ENCODE measurements at regions not wholly inside any gene's neighbourhood (a gene's known extent, or its start where the extent isn't known, plus 50 kb on each side); places are given as distances from the start of the nearest gene placed in this dataset.

GRCh38 chr3:124121379-124122312 is 129.7 kb upstream of the ROPN1 start:
- no peak overlapping the region for H3K4me3 ChIP-seq (ENCODE audit: low read depth in 1 of 3, low read length in 3 of 3)
- no peak overlapping the region for H3K9ac ChIP-seq (ENCODE audit: low read depth in 1 of 2, low read length in 2 of 2)
- no peaks in the 10 kb centered on the region for H3K27me3 ChIP-seq (ENCODE audit: control insufficient read depth in 4 of 4, insufficient read depth in 4 of 4, low read length in 3 of 4)
- TF ChIP-seq FOXA1 (IDR thresholded peaks at IDR 0.05) (no peak), NR2F2 (IDR thresholded peaks at IDR 0.05) (no peak), YY1 (IDR thresholded peaks at IDR 0.05) (no peak)
- H3K27ac ChIP-seq (ENCODE audit: low read depth in 1 of 2, low read length in 2 of 2): no peak overlapping the region
- H3K9me3 ChIP-seq (ENCODE audit: control insufficient read depth in 4 of 4, low read length in 3 of 4): no peaks in the 10 kb centered on the region
- WGBS: 94% methylated on average over 1 of the region's 1 CpG
- H3K36me3 ChIP-seq (ENCODE audit: control insufficient read depth in 4 of 4, insufficient read depth in 3 of 4, low read depth in 1 of 4, low read length in 3 of 4): no peaks in the 10 kb centered on the region
- DNase-seq (ENCODE audit: low spot score): no peak
- no peaks in the 10 kb centered on the region for H3K4me1 ChIP-seq (ENCODE audit: control insufficient read depth in 4 of 4, insufficient read depth in 4 of 4, low read length in 3 of 4)

GRCh38 chr3:124125315-124125714 is 133.4 kb upstream of the ROPN1 start:
- Histone ChIP-seq H3K27me3 (ENCODE audit: control insufficient read depth in 4 of 4, insufficient read depth in 4 of 4, low read length in 3 of 4) (no peaks in the 10 kb centered on the region), H3K27ac (ENCODE audit: low read depth in 1 of 2, low read length in 2 of 2) (no peak overlapping the region), H3K4me1 (ENCODE audit: control insufficient read depth in 4 of 4, insufficient read depth in 4 of 4, low read length in 3 of 4) (no peaks in the 10 kb centered on the region), H3K36me3 (ENCODE audit: control insufficient read depth in 4 of 4, insufficient read depth in 3 of 4, low read depth in 1 of 4, low read length in 3 of 4) (no peaks in the 10 kb centered on the region), H3K9ac (ENCODE audit: low read depth in 1 of 2, low read length in 2 of 2) (no peak overlapping the region), H3K4me3 (ENCODE audit: low read depth in 1 of 3, low read length in 3 of 3) (no peak overlapping the region), H3K9me3 (ENCODE audit: control insufficient read depth in 4 of 4, low read length in 3 of 4) (no peaks in the 10 kb centered on the region)
- WGBS: 74% methylated on average over 1 of the region's 1 CpG
- DNase-seq (ENCODE audit: low spot score): no peak
- no peak for TF ChIP-seq GABPA (IDR thresholded peaks at IDR 0.05 in 1 of 2, conservative IDR thresholded peaks at IDR 0.05 in 1 of 2)
- no peak for TF ChIP-seq RXRA (IDR thresholded peaks at IDR 0.05)
- TF ChIP-seq ATF3 (IDR thresholded peaks at IDR 0.05): no peak
- no peak for TF ChIP-seq EGR1 (IDR thresholded peaks at IDR 0.05; ENCODE audit: low read depth in 2 of 2)
- no peak for TF ChIP-seq JUND (IDR thresholded peaks at IDR 0.05)
- TF ChIP-seq HNF4G (IDR thresholded peaks at IDR 0.05): no peak
- no peak for TF ChIP-seq ZBTB33 (IDR thresholded peaks at IDR 0.05)
- TF ChIP-seq TAF1 (conservative IDR thresholded peaks at IDR 0.05): no peak
- TF ChIP-seq, protein P1, sequence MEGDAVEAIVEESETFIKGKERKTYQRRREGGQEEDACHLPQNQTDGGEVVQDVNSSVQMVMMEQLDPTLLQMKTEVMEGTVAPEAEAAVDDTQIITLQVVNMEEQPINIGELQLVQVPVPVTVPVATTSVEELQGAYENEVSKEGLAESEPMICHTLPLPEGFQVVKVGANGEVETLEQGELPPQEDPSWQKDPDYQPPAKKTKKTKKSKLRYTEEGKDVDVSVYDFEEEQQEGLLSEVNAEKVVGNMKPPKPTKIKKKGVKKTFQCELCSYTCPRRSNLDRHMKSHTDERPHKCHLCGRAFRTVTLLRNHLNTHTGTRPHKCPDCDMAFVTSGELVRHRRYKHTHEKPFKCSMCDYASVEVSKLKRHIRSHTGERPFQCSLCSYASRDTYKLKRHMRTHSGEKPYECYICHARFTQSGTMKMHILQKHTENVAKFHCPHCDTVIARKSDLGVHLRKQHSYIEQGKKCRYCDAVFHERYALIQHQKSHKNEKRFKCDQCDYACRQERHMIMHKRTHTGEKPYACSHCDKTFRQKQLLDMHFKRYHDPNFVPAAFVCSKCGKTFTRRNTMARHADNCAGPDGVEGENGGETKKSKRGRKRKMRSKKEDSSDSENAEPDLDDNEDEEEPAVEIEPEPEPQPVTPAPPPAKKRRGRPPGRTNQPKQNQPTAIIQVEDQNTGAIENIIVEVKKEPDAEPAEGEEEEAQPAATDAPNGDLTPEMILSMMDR (IDR thresholded peaks at IDR 0.05; ENCODE audit: low read depth, low read length, missing input control): no peak
- TF ChIP-seq SP1 (IDR thresholded peaks at IDR 0.05): no peak
- TF ChIP-seq RAD21 (IDR thresholded peaks at IDR 0.05): no peak
- TF ChIP-seq, protein P2, sequence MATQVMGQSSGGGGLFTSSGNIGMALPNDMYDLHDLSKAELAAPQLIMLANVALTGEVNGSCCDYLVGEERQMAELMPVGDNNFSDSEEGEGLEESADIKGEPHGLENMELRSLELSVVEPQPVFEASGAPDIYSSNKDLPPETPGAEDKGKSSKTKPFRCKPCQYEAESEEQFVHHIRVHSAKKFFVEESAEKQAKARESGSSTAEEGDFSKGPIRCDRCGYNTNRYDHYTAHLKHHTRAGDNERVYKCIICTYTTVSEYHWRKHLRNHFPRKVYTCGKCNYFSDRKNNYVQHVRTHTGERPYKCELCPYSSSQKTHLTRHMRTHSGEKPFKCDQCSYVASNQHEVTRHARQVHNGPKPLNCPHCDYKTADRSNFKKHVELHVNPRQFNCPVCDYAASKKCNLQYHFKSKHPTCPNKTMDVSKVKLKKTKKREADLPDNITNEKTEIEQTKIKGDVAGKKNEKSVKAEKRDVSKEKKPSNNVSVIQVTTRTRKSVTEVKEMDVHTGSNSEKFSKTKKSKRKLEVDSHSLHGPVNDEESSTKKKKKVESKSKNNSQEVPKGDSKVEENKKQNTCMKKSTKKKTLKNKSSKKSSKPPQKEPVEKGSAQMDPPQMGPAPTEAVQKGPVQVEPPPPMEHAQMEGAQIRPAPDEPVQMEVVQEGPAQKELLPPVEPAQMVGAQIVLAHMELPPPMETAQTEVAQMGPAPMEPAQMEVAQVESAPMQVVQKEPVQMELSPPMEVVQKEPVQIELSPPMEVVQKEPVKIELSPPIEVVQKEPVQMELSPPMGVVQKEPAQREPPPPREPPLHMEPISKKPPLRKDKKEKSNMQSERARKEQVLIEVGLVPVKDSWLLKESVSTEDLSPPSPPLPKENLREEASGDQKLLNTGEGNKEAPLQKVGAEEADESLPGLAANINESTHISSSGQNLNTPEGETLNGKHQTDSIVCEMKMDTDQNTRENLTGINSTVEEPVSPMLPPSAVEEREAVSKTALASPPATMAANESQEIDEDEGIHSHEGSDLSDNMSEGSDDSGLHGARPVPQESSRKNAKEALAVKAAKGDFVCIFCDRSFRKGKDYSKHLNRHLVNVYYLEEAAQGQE (IDR thresholded peaks at IDR 0.05): no peak
- TF ChIP-seq FOXA1 (IDR thresholded peaks at IDR 0.05): no peak
- TF ChIP-seq, protein P3, sequence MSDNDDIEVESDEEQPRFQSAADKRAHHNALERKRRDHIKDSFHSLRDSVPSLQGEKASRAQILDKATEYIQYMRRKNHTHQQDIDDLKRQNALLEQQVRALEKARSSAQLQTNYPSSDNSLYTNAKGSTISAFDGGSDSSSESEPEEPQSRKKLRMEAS (IDR thresholded peaks at IDR 0.05): no peak
- TF ChIP-seq NR2F2 (IDR thresholded peaks at IDR 0.05): no peak
- no peak for TF ChIP-seq FOXA2 (IDR thresholded peaks at IDR 0.05)
- TF ChIP-seq YY1 (IDR thresholded peaks at IDR 0.05): no peak

All from liver (tissue), 8 donors.